HS-27A (cell line): ENCODE measurements at regions not wholly inside any gene's neighbourhood (a gene's known extent, or its start where the extent isn't known, plus 50 kb on each side); places are given as distances from the start of the nearest gene placed in this dataset.
"Not testable (repeated sequence)": the region's sequence is repeated elsewhere in the genome, so short reads cannot be mapped to it uniquely, and the experiment has no call there.

Source experiments
- DNase-seq: peaks from one replicate; pipeline ENCODE4 v3.0.0-alpha.2; 2012; ENCODE audit warnings: low read depth, missing footprints

DNA sequence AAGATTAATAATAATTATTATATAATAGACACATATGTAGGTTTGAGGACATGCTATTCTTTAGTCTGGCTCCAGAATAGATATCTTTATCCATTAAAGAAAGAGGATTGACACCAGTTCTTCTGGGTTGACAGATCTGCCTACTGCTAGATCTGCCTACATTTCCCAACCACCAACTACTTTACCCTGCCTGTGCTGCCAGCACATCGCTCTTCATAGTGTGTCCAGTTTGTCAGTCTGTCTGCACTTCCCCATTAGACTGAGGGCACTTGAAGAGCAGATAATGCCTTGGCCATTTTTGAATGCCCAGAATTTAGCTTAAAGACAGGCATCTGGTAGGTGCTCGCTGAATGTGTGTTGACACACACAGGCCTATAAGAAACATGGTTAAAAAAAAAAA is 910.1 kb upstream of the FAT3 start:
- no peak for DNase-seq

- no peak for DNase-seq
Measured at GRCh38 chr11:91312541-91312940, 912.1 kb upstream of the FAT3 start.

DNA sequence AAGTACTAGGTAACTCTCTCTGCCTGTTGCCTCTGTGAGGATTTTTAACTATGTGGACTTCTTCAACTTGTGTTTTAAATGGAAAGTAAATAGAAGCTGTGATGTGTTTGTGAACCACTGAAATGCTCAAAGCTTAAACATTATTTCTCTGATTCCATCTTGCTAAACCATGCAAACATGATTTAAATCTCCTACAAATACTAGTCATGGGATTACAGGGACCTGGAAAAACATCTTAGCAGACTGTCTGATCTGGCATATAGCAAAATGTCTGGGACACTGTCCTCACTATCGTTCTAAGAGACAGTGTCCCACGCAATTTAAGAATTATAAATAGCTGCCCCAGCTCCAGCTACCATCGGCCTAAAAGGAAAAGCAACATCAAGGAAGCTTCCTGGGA is 914.5 kb upstream of the FAT3 start:
- no peak for DNase-seq

DNA sequence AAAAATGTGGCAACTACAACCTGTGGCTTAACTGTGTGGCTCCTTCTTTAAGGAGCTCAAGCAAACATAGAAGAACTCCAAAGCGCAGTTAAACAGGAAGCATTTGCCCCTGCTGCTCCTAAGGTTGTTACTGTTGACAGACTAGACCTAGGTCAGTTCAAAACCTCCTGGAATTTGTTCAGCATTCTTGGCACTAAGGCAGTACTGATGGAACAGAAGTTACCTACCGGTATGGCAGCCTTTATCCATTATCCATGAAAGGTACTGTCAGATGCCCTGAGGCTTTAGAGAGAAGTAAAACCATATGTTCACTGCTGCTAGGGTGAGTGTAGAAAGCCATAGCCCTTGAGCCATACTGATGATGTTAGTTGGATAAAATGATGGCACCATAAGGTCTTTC is 916.5 kb upstream of the FAT3 start:
- no peak for DNase-seq

DNA sequence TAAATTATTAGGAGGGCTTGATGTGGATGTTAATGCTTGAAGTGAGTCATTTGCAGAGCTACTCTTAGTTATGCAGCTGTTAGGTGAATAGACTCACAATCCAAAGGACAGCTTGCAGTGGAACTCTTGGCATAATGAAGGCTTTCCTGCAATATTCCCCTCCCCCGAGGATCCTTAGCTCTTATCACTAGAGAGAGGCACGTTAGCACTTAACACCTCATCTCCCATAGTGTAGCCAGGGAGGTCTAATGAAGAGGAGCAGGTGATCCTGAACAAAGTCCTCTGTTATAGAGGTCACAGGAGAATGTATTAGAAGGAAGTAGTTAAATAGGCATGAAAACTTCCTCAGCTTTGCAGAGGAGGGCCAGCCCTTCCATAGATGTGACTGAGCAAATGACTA is 919.2 kb upstream of the FAT3 start:
- no peak for DNase-seq

GRCh38 chr11:91303749-91304148 is 920.9 kb upstream of the FAT3 start:
- DNase-seq: no peak

GRCh38 chr11:91299980-91300379 is 924.6 kb upstream of the FAT3 start:
- peak; percentile 71 for DNase-seq

GRCh38 chr11:91296629-91297028 is 928.0 kb upstream of the FAT3 start:
- DNase-seq: peak; percentile 14

- DNase-seq: no peak
Measured at GRCh38 chr11:91295591-91295990, 929.0 kb upstream of the FAT3 start.

- DNase-seq: no peak
Measured at GRCh38 chr11:91293119-91293518, 931.5 kb upstream of the FAT3 start.

DNA sequence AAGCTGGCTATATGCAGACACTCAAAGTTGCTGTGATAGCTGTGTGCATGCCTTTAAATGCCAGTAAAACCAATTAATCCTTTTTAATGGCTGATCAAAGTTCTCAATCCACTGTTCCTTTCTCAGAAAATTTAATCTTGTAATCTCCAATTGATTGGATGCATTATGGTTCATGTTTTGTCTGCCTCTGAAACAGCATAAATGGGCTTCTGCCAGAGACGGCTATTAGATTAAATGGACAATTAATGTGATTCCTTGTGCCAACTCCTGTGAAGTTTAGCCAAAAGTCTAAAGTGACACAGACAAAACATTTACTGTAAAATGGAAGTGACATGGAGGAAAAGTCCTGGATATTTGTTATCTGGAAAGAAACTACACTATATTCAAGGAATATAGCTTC is 952.5 kb upstream of the FAT3 start:
- DNase-seq: no peak

DNA sequence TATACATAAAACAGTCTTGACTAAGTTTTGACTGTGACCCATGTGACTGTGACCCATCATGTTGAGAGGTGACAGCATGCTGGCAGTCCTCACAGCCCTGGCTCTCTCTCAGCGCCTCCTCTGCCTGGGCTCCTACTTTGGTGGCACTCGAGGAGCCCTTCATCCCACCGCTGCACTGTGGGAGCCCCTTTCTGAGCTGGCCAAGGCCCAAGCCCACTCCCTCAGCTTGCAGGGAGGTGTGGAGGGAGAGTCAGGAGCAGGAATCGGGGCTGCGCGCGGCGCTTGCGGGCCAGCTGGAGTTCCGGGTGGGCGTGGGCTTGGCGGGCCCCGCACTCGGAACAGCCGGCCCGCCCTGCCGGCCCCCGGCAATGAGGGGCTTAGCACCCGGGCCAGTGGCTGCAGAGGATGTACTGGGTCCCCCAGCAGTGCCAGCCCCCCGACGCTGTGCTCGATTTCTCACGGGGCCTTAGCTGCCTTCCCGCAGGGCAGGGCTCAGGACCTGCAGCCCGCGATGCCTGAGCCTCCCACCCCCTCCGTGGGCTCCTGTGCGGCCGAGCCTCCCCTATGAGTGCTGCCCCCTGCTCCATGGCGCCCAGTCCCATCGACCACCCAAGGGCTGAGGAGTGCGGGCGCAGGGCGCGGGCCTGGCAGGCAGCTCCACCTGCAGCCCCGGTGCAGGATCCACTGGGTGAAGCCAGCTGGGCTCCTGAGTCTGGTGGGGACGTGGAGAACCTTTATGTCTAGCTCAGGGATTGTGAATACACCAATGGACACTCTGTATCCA is 955.9 kb upstream of the FAT3 start:
- DNase-seq: not testable (repeated sequence)

DNA sequence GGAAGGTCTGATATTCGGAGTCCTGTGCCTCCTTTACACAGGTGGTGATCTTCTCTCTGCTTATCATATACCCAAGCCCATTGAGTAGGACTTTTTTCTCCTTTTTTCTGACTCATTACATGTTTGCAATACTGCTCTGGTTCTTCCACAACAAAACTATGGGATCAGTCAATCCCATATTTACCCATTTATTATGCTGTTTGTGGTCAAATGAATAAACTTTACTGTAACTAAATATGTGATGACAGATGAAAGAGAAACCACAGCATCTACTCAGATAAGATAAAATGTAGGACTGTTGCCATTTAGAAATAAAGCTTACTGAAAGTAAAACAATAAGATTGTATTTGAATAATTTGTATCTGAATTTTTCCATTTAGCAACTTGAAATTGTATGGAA is 958.7 kb upstream of the FAT3 start:
- no peak for DNase-seq

DNA sequence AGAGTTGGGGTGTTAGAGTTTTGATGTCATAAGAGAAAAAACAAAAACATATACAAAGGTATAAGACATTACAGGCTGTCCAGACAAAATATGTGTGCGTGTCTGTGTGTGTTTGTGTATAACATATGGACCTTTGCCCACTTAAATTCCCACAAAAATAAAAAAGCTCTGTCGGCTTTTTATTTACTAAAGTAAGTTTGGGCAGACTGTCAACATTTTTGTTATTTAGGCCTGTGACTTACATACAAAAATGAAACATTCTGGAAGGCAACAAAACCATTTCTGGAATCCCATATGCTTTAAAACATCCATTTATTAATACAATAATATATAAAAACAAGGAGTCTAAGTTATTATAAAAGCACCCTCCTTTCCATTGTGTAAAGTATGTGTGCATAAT is 960.1 kb upstream of the FAT3 start:
- no peak for DNase-seq

- DNase-seq: no peak
Measured at GRCh38 chr11:91263496-91264365, 960.9 kb upstream of the FAT3 start.

DNA sequence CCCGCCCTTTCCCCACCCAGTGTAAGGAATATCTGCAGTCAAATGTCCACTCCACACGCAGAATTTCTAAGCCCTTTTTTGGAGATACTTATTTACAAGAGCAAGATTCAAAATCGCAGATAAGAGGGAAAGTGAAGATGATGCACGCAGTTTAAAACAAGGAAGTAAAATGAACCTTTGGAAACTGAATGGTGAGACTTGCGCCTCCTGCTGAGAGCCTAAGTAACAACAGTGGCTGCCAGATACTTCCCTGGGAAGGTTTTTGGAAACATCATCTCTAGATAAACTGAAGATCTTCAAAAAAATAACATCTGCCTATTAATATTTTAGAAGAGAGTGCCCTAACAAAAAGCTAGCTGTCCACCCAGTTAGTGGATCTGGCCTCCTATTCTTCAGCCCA is 963.1 kb upstream of the FAT3 start:
- no peak for DNase-seq

GRCh38 chr11:91258876-91259275 is 965.7 kb upstream of the FAT3 start:
- DNase-seq: no peak

GRCh38 chr11:91257667-91258066 is 967.0 kb upstream of the FAT3 start:
- no peak for DNase-seq

- DNase-seq: peak; percentile 30
Measured at GRCh38 chr11:91248199-91248807, 976.3 kb upstream of the FAT3 start.

DNA sequence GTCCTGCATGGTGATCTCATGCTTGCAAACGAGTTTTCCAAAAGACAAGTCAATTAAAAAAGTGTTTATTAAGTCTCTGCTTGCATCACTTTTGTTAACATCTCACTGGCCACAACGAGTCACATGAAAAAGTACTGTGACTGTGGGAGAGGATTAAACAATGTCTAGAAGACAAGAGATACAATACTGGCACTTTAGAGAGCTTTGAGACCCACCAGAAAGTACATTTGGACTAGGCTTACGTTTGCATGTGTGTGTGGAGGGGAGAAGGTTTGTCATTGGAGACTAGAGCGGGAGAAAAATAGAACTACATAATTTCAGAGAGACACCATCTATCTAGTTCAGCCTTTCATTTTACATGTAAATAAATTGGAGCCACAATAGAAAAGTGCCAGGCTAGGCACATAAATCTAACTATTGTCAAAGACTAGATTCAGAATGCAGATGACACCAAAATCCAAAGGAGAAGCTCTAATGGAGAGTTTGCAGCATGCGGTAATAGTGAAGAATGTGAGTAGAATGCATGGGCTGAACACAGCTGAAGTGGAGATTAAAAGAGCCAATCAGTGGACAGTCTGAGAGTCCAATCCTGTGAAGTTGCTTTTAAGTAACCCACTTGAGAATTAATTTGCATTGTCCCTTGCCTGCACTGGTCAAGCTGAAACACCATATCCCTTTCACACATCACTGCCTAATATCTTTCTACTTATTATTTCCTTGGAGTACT is 977.4 kb upstream of the FAT3 start:
- DNase-seq: no peak

DNA sequence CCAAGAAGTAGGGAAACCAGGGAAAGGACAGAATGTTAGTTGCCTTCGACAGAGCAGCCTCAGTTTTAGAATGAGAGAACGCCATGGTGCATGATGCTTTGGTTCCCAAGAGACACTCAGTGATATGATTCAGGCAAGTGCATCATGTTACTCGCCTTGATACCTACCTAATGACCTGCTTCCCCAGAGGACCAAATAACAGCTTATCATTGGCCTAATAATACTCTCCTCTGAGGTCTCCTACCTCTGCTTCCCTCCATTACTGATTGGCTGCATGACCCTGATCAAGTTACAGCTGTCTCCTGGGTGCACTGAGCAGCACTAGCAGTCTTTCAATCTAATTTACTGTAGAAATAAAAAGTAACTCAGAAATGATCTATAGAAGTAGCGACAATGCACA is 979.7 kb upstream of the FAT3 start:
- DNase-seq: no peak

DNA sequence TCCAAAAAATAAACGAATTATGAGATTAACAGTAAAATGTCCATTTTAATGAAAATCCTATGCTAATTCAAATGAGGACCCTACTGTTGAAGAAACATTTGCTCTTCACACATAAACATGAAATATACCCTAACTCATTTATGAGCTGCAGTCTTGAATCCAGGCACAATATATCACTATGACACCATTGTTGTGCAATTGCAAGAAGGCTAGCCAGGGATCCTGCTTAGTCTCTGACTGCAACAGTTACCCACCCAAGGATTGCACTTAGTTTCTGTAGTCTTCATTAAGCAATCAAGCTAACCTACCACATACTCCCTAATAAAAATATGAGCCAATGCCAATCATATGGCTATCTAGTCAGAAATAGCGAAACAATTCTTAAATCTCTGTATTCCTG is 981.0 kb upstream of the FAT3 start:
- no peak for DNase-seq
